ENCODE measurements at regions not wholly inside any gene's neighbourhood (a gene's known extent, or its start where the extent isn't known, plus 50 kb on each side); places are given as distances from the start of the nearest gene placed in this dataset.

DNA sequence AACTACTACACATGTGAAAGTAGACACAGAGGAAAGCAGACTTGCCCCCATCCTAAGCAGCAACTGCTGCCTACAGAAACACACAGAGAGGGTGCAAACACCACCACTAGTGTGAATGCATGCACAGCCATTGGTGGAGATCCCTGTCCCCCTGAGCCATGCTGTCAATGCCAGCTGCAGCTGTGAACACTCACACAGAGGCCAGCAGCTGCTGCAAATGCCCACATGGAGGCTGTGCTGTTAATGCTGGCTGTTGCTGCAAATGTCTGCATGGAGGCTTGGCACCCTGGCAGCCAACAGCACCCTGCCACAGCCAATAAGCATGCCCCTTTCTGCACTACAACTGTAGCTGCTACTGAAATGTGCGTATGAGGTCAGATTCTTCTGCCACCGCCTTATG is 355.0 kb downstream of the LNPK start:
- TF ChIP-seq GATA1 (IDR thresholded peaks at IDR 0.05; ENCODE audit: low read depth, low read length) = no peak
- TF ChIP-seq POLR2A (IDR thresholded peaks at IDR 0.05; ENCODE audit: low read length) = no peak
